ENCODE measurements at regions not wholly inside any gene's neighbourhood (a gene's known extent, or its start where the extent isn't known, plus 50 kb on each side); places are given as distances from the start of the nearest gene placed in this dataset.
A peak's percentile ranks its signal among the peaks of the same experiment; 100 is the strongest.
"Not testable (repeated sequence)": the region's sequence is repeated elsewhere in the genome, so short reads cannot be mapped to it uniquely, and the experiment has no call there.

- no peak for DNase-seq
Observed at GRCh38 chr4:187732524-187732923, 263.0 kb upstream of the ZFP42 start.

DNA sequence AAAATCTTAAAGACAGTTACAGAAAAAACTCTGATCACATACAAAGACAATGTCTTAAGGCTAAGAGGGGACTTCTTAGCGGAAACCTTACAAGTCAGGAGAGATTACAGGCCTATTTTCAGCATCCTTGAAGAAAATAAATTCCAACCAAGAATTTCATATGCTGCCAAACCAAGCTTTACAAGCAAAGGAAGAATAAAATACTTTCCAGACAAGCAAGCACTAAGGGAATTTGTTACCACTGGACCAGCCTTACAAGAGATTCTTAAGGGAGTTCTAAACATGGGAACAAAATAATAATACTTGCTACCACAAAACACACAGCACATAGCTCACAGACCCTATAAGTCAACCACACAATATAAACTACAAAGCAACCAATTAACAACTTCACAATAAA lies 255.8 kb upstream of the ZFP42 start:
- no peak for DNase-seq

DNA sequence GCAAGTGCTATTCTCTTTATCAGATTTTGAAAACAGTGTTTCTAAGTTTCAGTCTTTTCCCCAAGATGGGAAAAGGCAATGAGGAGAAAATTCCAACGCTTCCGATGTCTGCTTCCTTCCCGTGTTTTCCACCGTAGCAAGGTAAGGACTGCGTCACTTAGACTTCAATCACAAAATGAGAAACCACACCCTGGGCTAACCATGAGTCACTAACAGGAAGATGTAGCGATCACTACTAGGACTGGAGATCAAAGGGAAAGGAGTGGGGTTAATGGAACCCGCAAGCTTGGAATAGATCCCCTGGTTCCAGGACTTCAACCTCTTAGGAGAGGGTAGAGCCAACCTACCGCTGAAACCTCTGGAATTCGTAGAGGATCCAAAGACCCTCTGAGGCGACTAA lies 250.7 kb upstream of the ZFP42 start:
- DNase-seq, result no peak

- not testable (repeated sequence) for DNase-seq
Observed at GRCh38 chr4:187750652-187751051, 244.9 kb upstream of the ZFP42 start.

GRCh38 chr4:187767158-187767557 lies 228.4 kb upstream of the ZFP42 start:
- no peak for DNase-seq

DNA sequence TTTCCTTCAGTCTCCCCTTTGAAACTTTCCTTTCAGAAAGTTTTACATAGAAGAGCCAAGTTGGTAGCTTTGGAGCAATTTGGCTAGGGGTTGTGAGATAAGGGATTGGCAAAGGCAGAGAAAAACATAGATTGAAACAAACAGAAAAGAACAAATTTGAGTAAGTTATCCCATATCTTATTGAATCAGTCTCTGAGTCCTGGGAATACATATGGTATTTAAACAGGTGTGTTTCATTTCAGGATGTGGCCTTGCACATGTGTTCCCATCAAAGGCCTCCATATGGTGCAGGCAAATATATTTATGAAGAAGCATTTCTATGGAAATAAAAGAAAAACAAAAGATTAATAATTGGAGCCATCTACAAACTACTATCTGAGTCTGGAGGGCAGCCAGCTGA lies 227.9 kb upstream of the ZFP42 start:
- DNase-seq, result no peak

- no peak for DNase-seq
Observed at GRCh38 chr4:187770345-187770744, 225.2 kb upstream of the ZFP42 start.

GRCh38 chr4:187777954-187778353 lies 217.6 kb upstream of the ZFP42 start:
- DNase-seq, result no peak

GRCh38 chr4:187780070-187780469 lies 215.5 kb upstream of the ZFP42 start:
- DNase-seq, result no peak

- DNase-seq, result no peak
Observed at GRCh38 chr4:187782286-187782824, 213.2 kb upstream of the ZFP42 start.

DNA sequence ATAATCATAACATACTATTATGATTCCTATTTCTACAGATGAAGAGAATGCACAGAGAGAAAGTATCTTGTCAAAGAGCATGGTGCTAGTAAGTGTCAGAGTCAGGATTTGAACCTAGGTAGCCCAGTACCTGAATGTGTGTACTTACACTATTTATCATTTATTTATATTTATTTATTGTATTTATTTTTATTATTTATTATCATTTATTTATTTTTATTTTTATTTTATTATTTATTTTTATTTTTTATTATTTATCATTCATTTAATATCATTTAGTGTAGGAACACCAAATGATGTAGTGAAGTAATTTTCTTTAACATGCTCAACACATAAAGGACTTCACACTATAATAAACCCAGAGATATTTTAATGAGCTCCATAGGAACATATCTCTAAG lies 209.4 kb upstream of the ZFP42 start:
- DNase-seq, result no peak

GRCh38 chr4:187789078-187789477 lies 206.5 kb upstream of the ZFP42 start:
- DNase-seq, result no peak

DNA sequence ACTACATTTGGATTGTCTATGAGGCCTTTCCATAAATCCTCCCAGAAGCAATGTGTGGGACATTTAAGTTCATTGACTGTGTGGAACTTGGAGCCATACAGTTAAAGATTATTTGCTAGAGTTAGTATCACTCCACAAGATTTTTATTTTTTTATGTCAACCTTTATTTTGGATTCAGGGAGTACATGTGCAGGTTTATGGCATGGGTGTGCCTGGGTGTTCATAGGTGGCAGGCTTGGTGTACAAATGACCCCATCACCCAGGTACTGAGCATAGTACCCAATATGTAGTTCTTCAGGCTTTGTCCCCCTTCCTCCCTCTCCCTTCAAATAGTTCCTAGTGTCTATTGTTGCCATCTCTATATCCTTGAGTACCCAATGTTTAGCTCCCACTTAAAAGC lies 199.8 kb upstream of the ZFP42 start:
- DNase-seq, result no peak

DNA sequence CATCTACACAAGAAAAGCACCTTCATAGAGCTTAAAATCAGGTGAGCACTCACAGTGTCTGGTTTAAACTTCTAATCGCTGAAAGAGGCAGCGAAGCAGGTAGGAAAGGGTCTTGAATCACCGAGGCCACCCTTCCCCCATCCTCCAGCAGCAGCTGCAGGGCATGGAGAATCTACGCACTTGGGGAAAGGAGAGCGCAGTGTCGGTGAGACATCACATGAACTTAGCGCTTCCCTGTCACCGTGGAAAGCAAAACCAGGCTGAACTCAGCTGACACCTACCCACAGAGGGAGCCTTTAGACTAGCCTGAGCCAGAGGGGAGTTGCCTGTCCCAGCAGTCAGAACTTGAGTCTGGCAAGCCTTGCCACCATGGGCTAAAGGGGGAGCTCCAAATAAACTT lies 197.2 kb upstream of the ZFP42 start:
- DNase-seq, result no peak

- DNase-seq, result no peak
Observed at GRCh38 chr4:187799735-187800134, 195.8 kb upstream of the ZFP42 start.

DNA sequence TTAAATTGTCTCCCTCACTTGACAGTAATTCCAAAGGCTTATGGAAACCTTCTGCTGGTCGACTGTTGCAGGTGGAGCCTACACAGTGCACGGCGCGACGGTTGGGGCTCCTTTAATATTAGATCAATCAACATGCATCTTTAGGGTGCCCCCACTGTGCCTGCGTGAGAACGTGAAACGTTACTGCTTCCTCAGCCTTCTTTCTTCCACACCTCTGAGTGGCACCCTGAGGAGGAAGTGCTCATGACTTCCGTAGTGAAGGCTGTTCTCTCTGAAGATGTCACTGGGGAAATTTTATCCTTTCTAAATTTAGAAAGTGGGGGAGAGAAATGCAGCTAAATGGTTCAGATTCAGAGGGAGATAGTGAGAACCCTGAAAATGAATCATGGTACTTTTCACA lies 184.0 kb upstream of the ZFP42 start:
- no peak for DNase-seq

DNA sequence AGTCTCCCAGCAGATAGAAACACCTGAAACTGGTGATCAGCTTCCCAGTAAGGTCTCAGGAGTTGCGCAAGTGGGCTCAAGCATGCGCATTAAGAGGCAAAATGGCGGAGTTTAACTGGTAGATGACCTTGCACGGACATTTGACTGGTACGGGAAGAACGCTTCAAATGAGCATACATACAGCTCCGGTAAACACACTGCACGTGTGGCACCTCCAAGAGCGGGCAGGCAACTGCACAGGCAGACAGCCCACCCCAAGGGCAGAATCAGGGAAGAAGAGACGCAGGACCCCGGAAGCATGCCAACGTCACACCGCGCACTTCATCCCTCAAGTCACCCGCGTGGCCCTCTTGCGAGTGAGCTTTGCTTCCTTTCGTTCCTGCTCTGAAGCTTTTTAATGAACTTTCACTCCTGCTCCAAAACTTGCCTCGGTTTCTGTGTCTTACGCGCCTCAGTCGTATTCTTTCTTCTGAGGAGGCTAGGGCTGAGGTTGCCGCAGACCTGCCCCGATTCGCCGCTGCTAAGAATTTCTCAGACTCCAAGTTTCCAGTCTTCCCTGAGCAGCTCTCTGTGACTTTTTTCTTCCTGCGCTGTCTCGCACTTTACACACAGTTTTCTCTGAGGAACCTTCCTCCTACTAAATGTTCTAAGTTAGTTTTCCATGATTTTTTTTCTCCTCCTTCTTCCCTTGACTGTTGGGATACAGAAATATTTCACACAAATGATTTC lies 180.7 kb upstream of the ZFP42 start:
- peak in 3 of 58 donors; percentile 0 to 4 (median 2) for DNase-seq

DNA sequence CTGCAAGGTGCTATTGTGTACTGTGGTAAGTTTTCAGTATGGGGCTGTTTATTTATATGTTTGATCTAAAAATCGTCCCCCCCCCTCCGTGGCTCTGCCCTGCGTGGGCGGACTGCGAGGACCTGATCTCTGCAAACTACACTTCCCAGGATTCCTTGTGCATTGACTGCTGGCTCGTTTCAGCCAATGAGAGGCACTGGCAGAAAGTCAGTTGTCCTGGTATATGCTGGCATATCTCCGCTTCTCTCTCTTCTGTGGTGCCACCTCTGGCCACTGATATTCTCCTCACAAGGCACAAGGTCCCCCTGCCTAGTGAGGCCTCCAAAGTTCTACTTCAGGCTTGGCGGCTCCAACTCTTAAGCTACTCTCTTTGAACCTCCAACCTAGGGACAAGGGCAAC lies 168.8 kb upstream of the ZFP42 start:
- DNase-seq, result no peak

- no peak for DNase-seq
Observed at GRCh38 chr4:187827631-187828030, 167.9 kb upstream of the ZFP42 start.

GRCh38 chr4:187839765-187840164 lies 155.8 kb upstream of the ZFP42 start:
- DNase-seq, result no peak

DNA sequence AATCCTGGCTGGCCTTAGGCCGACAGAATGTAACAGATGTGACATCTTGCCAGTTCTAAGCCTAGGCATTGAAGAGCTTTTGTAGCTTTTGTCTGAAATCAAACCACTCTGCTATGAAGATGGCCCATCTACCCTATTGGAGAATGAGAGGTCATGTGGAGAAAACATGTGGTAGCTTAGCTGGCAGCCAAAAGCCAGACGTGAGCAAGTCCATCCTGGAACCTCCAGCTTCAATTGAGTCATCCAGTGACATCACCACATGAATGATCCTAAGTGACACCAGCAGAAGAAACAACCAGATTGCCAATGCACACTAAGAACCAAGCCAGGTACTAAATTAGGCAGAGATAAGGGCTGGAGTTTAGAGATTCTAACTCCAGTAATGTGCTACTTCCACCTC lies 154.8 kb upstream of the ZFP42 start:
- DNase-seq, result no peak

GRCh38 chr4:187849556-187850225 lies 145.9 kb upstream of the ZFP42 start:
- peak in 2 of 58 donors; percentile 3 to 39 for DNase-seq

GRCh38 chr4:187865914-187866313 lies 129.7 kb upstream of the ZFP42 start:
- no peak for DNase-seq

Data from anterior cingulate cortex (tissue), 58 donors.